IMR-90 (cell line): ENCODE measurements at regions not wholly inside any gene's neighbourhood (a gene's known extent, or its start where the extent isn't known, plus 50 kb on each side); places are given as distances from the start of the nearest gene placed in this dataset.
A peak's percentile ranks its signal among the peaks of the same experiment; 100 is the strongest.

ENCODE experiments used
- ATAC-seq: fragments of 200-7000 bp; cut with Tn5 transposase; 2 replicates; pipeline ENCODE4 v1.9.1; 2020; ENCODE audit warnings: low read depth, mild to moderate bottlenecking, moderate library complexity
- BruUV-seq: library from RNA; stranded (reverse); fragments of 400-500 nt; replicated peaks from 2 replicates; lab custom pipeline; 2021; lab: Mats Ljungman, UMichigan
- CTCF ChIA-PET: fragments of 300-600 bp; formaldehyde crosslinking; extraction: SDS; loops from one replicate; lab custom pipeline; 2021; ENCODE audit warnings: antibody characterized with exemption; lab: Yijun Ruan, JAX
- POLR2A ChIA-PET: fragments of 300-600 bp; sonication (Branson Sonifier 250); formaldehyde crosslinking; loops from one replicate; lab custom pipeline; 2022; ENCODE audit warnings: antibody characterized with exemption; ENCODE audit not compliant: unreplicated experiment; lab: Charles Lee
- DNase-seq: peaks from one replicate; pipeline ENCODE4 v3.0.0; 2013
- H2AFZ ChIP-seq: replicated peaks from 2 replicates; pipeline ENCODE3; 2013; ENCODE audit warnings: low read length, mild to moderate bottlenecking; ENCODE audit not compliant: poor library complexity
- H2AK5ac ChIP-seq: 2 replicates; pipeline ENCODE4 v1.6.1; 2013; ENCODE audit warnings: low read depth, low read length, inconsistent platforms
- H2AK9ac ChIP-seq: replicated peaks from 2 replicates; pipeline ENCODE3; 2013; ENCODE audit warnings: mild to moderate bottlenecking, low read depth, low read length, moderate library complexity; ENCODE audit not compliant: poor library complexity
- H2BK120ac ChIP-seq: 2 replicates; pipeline ENCODE4 v1.6.1; 2013; ENCODE audit warnings: low read depth, low read length, inconsistent platforms
- H2BK15ac ChIP-seq: 3 replicates; pipeline ENCODE4 v1.6.1; 2013; ENCODE audit warnings: low read depth, low read length, inconsistent platforms
- H2BK20ac ChIP-seq: 2 replicates; pipeline ENCODE4 v1.6.1; 2013; ENCODE audit warnings: low read depth, mild to moderate bottlenecking, inconsistent platforms, low read length, moderate library complexity
- H2BK5ac ChIP-seq: 2 replicates; pipeline ENCODE4 v1.6.1; 2013; ENCODE audit warnings: mild to moderate bottlenecking, low read depth, low read length, inconsistent platforms; ENCODE audit not compliant: poor library complexity, severe bottlenecking
- H3K14ac ChIP-seq: replicated peaks from 2 replicates; pipeline ENCODE4 v1.6.1; 2013; ENCODE audit warnings: low read depth, low read length, inconsistent platforms
- H3K18ac ChIP-seq: 2 replicates; pipeline ENCODE4 v1.6.1; 2013; ENCODE audit warnings: low read depth, low read length, control low read depth
- H3K23ac ChIP-seq: 2 replicates; pipeline ENCODE4 v1.6.1; 2013; ENCODE audit warnings: low read depth, low read length, inconsistent platforms
- H3K27ac ChIP-seq: 2 replicates; pipeline ENCODE4 v1.5.1; 2013; ENCODE audit warnings: mild to moderate bottlenecking, control low read depth, low read length; ENCODE audit not compliant: insufficient read depth
- H3K27me3 ChIP-seq: 2 replicates; pipeline ENCODE4 v1.6.1; 2013; ENCODE audit warnings: low read length; ENCODE audit not compliant: control insufficient read depth, insufficient read depth
- H3K36me3 ChIP-seq: 2 replicates; pipeline ENCODE4 v1.6.1; 2013; ENCODE audit warnings: low read length, mixed read lengths; ENCODE audit not compliant: control insufficient read depth, insufficient read depth
- H3K4ac ChIP-seq: 2 replicates; pipeline ENCODE4 v1.6.1; 2013; ENCODE audit warnings: low read depth, low read length, inconsistent platforms
- H3K4me1 ChIP-seq: 2 replicates; pipeline ENCODE4 v1.6.1; 2013; ENCODE audit warnings: low read length, mixed read lengths; ENCODE audit not compliant: control insufficient read depth, insufficient read depth
- H3K4me2 ChIP-seq: 2 replicates; pipeline ENCODE4 v1.6.1; 2013; ENCODE audit warnings: low read depth, mild to moderate bottlenecking, control low read depth, low read length, moderate library complexity
- H3K4me3 ChIP-seq: 2 replicates; pipeline ENCODE4 v1.5.1; 2013; ENCODE audit warnings: low read depth, mild to moderate bottlenecking, control low read depth, low read length, moderate library complexity; ENCODE audit not compliant: insufficient read depth
- H3K56ac ChIP-seq: 2 replicates; pipeline ENCODE4 v1.6.1; 2013; ENCODE audit warnings: low read length, inconsistent platforms; ENCODE audit not compliant: insufficient read depth; ENCODE audit errors: extremely low read depth
- H3K79me1 ChIP-seq, 2 experiments: 2 replicates each; pipeline ENCODE4 v1.6.1; 2013; ENCODE audit warnings: low read length in 2 of 2, inconsistent platforms in 1 of 2, low read depth in 1 of 2
- H3K9ac ChIP-seq: 2 replicates; pipeline ENCODE4 v1.6.1; 2013; ENCODE audit warnings: low read depth, low read length, control low read depth
- H3K9me1 ChIP-seq: 2 replicates; pipeline ENCODE4 v1.6.1; 2013; ENCODE audit warnings: low read length, inconsistent platforms; ENCODE audit not compliant: insufficient read depth
- H3K9me3 ChIP-seq: 2 replicates; pipeline ENCODE4 v1.6.1; 2013; ENCODE audit warnings: low read length; ENCODE audit not compliant: control insufficient read depth, insufficient read depth
- H4K20me1 ChIP-seq: 2 replicates; pipeline ENCODE4 v1.6.1; 2013; ENCODE audit warnings: low read length, inconsistent platforms; ENCODE audit not compliant: insufficient read depth
- H4K5ac ChIP-seq: 2 replicates; pipeline ENCODE4 v1.6.1; 2013; ENCODE audit warnings: mild to moderate bottlenecking, low read depth, low read length, control low read depth
- H4K8ac ChIP-seq, 2 experiments: 2 replicates each; pipeline ENCODE4 v1.6.1; 2013; ENCODE audit warnings: low read depth in 2 of 2, low read length in 2 of 2, control low read depth in 1 of 2, inconsistent platforms in 1 of 2
- H4K91ac ChIP-seq: 2 replicates; pipeline ENCODE4 v1.6.1; 2013; ENCODE audit warnings: low read depth, low read length, inconsistent platforms; ENCODE audit not compliant: insufficient read depth
- BHLHE40 ChIP-seq: fragments of 150-350 bp; IDR thresholded peaks from 2 replicates; pipeline ENCODE4 v1.6.1; 2016; ENCODE audit warnings: mild to moderate bottlenecking, low read depth, low read length
- CHD1 ChIP-seq: IDR thresholded peaks from 2 replicates; pipeline ENCODE4 v1.6.1; 2012; ENCODE audit warnings: low read depth, low read length, improper control_type of control experiment
- FOS ChIP-seq: fragments of 150-350 bp; IDR thresholded peaks from 2 replicates; pipeline ENCODE4 v1.6.1; 2016; ENCODE audit warnings: low read depth, low read length
- MAFK ChIP-seq: IDR thresholded peaks from 2 replicates; pipeline ENCODE4 v1.6.1; 2012; ENCODE audit warnings: low read depth, low read length, improper control_type of control experiment
- MXI1 ChIP-seq: IDR thresholded peaks from 2 replicates; pipeline ENCODE4 v1.6.1; 2012; ENCODE audit warnings: low read depth, mild to moderate bottlenecking, low read length, moderate library complexity, borderline replicate concordance
- NFE2L2 ChIP-seq: fragments of 150-350 bp; IDR thresholded peaks from 2 replicates; pipeline ENCODE4 v1.6.1; 2016; ENCODE audit warnings: low read depth, mild to moderate bottlenecking, low read length
- POLR2A ChIP-seq: IDR thresholded peaks from 2 replicates; pipeline ENCODE4 v1.6.1; 2012; ENCODE audit warnings: mild to moderate bottlenecking, low read depth, low read length
- RAD21 ChIP-seq: IDR thresholded peaks from 2 replicates; pipeline ENCODE4 v1.6.1; 2012; ENCODE audit warnings: low read length, improper control_type of control experiment
- RCOR1 ChIP-seq: IDR thresholded peaks from 2 replicates; pipeline ENCODE4 v1.6.1; 2012; ENCODE audit warnings: mild to moderate bottlenecking, low read length, improper control_type of control experiment; ENCODE audit not compliant: insufficient replicate concordance
- RFX5 ChIP-seq: IDR thresholded peaks from 2 replicates; pipeline ENCODE4 v1.8.0; 2012; ENCODE audit warnings: low read depth, mild to moderate bottlenecking, low read length, moderate library complexity
- WGBS, 2 experiments: methylation state at CpG; one replicate each; pipeline versions ENCODE4 v1.1.5 to v1.1.7; 2013; ENCODE audit warnings: missing lambda C conversion rate in 2 of 2; ENCODE audit not compliant: insufficient read length in 1 of 2; ENCODE audit errors: extremely low coverage in 2 of 2; 5-methylcytosine and 5-hydroxymethylcytosine counted together
- dilution Hi-C: fragments of 300-500 bp; cut with HindIII; formaldehyde crosslinking; loops from one replicate; pipeline ENCODE4 v1.14.3; 2018; ENCODE audit warnings: low sequenced_read_pairs; ENCODE audit not compliant: unreplicated experiment
- in situ Hi-C: fragments of 300-500 bp; cut with MboI; formaldehyde crosslinking; loops from 3 replicates; pipeline ENCODE4 v1.14.3; 2019; ENCODE audit warnings: low sequenced_read_pairs, inconsistent platforms, mixed read lengths
- intact Hi-C: fragments of 100-400 bp; cut with micrococcal nuclease; formaldehyde crosslinking; loops from 2 replicates; pipeline ENCODE4 v1.10.0; 2022
- TF ChIP-seq, protein P1 (sequence below): conservative IDR thresholded peaks from 2 replicates; pipeline ENCODE4 v1.5.1; 2012; ENCODE audit warnings: mild to moderate bottlenecking, low read depth, low read length, improper control_type of control experiment
- TF ChIP-seq, protein P2 (sequence below): fragments of 150-350 bp; IDR thresholded peaks from 2 replicates; pipeline ENCODE4 v1.6.1; 2016; ENCODE audit warnings: low read depth, mild to moderate bottlenecking, low read length, moderate library complexity, borderline replicate concordance
- TF ChIP-seq, protein P3 (sequence below): fragments of 150-350 bp; IDR thresholded peaks from 2 replicates; pipeline ENCODE4 v1.6.1; 2017; ENCODE audit warnings: mild to moderate bottlenecking, antibody characterized with exemption, low read length, low read depth

- H3K27me3 ChIP-seq = no peaks in the 10 kb centered on the region
- ChIA-PET CTCF (no interaction called here), POLR2A (no interaction called here)
- in situ Hi-C loops (loop anchor here (25.0 kb wide), 1 partner anchor 107 kb away; no protein-coding TSS in a partner anchor), intact Hi-C loops (no loop called here), dilution Hi-C loops (no loop called here)
- DNase-seq = peak; percentile 84
- no peak overlapping the region for H2BK120ac ChIP-seq
- H2BK5ac ChIP-seq = no peak overlapping the region
- H2AK5ac ChIP-seq = no peak overlapping the region
- no peak overlapping the region for H3K4ac ChIP-seq
- TF ChIP-seq POLR2A (no peak), RCOR1 (no peak), FOS (no peak), RFX5 (no peak), RAD21 (no peak), MXI1 (no peak), MAFK (no peak), NFE2L2 (no peak), BHLHE40 (no peak), CHD1 (no peak)
- TF ChIP-seq, protein P1, sequence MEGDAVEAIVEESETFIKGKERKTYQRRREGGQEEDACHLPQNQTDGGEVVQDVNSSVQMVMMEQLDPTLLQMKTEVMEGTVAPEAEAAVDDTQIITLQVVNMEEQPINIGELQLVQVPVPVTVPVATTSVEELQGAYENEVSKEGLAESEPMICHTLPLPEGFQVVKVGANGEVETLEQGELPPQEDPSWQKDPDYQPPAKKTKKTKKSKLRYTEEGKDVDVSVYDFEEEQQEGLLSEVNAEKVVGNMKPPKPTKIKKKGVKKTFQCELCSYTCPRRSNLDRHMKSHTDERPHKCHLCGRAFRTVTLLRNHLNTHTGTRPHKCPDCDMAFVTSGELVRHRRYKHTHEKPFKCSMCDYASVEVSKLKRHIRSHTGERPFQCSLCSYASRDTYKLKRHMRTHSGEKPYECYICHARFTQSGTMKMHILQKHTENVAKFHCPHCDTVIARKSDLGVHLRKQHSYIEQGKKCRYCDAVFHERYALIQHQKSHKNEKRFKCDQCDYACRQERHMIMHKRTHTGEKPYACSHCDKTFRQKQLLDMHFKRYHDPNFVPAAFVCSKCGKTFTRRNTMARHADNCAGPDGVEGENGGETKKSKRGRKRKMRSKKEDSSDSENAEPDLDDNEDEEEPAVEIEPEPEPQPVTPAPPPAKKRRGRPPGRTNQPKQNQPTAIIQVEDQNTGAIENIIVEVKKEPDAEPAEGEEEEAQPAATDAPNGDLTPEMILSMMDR = no peak
- TF ChIP-seq, protein P2, sequence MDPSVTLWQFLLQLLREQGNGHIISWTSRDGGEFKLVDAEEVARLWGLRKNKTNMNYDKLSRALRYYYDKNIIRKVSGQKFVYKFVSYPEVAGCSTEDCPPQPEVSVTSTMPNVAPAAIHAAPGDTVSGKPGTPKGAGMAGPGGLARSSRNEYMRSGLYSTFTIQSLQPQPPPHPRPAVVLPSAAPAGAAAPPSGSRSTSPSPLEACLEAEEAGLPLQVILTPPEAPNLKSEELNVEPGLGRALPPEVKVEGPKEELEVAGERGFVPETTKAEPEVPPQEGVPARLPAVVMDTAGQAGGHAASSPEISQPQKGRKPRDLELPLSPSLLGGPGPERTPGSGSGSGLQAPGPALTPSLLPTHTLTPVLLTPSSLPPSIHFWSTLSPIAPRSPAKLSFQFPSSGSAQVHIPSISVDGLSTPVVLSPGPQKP = no peak
- TF ChIP-seq, protein P3, sequence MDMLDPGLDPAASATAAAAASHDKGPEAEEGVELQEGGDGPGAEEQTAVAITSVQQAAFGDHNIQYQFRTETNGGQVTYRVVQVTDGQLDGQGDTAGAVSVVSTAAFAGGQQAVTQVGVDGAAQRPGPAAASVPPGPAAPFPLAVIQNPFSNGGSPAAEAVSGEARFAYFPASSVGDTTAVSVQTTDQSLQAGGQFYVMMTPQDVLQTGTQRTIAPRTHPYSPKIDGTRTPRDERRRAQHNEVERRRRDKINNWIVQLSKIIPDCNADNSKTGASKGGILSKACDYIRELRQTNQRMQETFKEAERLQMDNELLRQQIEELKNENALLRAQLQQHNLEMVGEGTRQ = no peak
- H4K20me1 ChIP-seq = no peaks in the 10 kb centered on the region
- no peak overlapping the region for H3K56ac ChIP-seq
- no peak for ATAC-seq
- H3K23ac ChIP-seq = no peak overlapping the region
- no TSS peak for BruUV-seq
- no peak overlapping the region for H3K4me2 ChIP-seq
- H3K9ac ChIP-seq = no peak overlapping the region
- no peak overlapping the region for H4K91ac ChIP-seq
- no peak overlapping the region for H3K4me3 ChIP-seq
- H2AFZ ChIP-seq = no peak overlapping the region
- no peaks in the 10 kb centered on the region for H3K36me3 ChIP-seq
- H4K8ac ChIP-seq = no peak overlapping the region
- no peaks in the 10 kb centered on the region for H3K9me1 ChIP-seq
- no peak overlapping the region for H2AK9ac ChIP-seq
- no peaks in the 10 kb centered on the region for H3K79me1 ChIP-seq
- H3K18ac ChIP-seq = no peak overlapping the region
- H3K9me3 ChIP-seq = no peaks in the 10 kb centered on the region
- no peak overlapping the region for H3K14ac ChIP-seq
- no peak overlapping the region for H4K5ac ChIP-seq
- no CpG with 5 or more reads among the region's 1 CpG for WGBS, 2 experiments
- H2BK15ac ChIP-seq = no peak overlapping the region
- H3K27ac ChIP-seq = no peak overlapping the region
- H2BK20ac ChIP-seq = no peak overlapping the region
- peaks cover 9% of the 10 kb centered on the region; the same call in 1 of the 2 replicates for H3K4me1 ChIP-seq
Measured at GRCh38 chr4:127505203-127505602, 127.6 kb upstream of the INTU start.
